NCI-H446 treated with DMSO at 0.1 percent for 48 hours (cell line): ENCODE measurements at regions not wholly inside any gene's neighbourhood (a gene's known extent, or its start where the extent isn't known, plus 50 kb on each side); places are given as distances from the start of the nearest gene placed in this dataset.

ENCODE experiments used
- DNase-seq: peaks from one replicate; lab custom pipeline; 2025; lab: John Stamatoyannopoulos, UW

GRCh38 chr12:92360543-92360942 is 214.9 kb upstream of the BTG1 start:
- no peak for DNase-seq

- DNase-seq: no peak
These were observed 214.0 kb upstream of the BTG1 start for GRCh38 chr12:92359581-92360209.

- no peak for DNase-seq
These were observed 212.1 kb upstream of the BTG1 start for GRCh38 chr12:92357584-92358261.

GRCh38 chr12:92356425-92356824 is 210.8 kb upstream of the BTG1 start:
- DNase-seq: peak; percentile 8

- DNase-seq: no peak
These were observed 204.0 kb upstream of the BTG1 start for GRCh38 chr12:92349635-92350034.

- no peak for DNase-seq
These were observed 196.9 kb upstream of the BTG1 start for GRCh38 chr12:92342574-92342973.

GRCh38 chr12:92341065-92341668 is 195.5 kb upstream of the BTG1 start:
- no peak for DNase-seq

GRCh38 chr12:92340441-92341064 is 194.9 kb upstream of the BTG1 start:
- DNase-seq: no peak

- no peak for DNase-seq
These were observed 194.4 kb upstream of the BTG1 start for GRCh38 chr12:92340003-92340402.

GRCh38 chr12:92339198-92339821 is 193.7 kb upstream of the BTG1 start:
- DNase-seq: no peak

- DNase-seq: no peak
These were observed 193.0 kb upstream of the BTG1 start for GRCh38 chr12:92338671-92339070.

GRCh38 chr12:92338102-92338501 is 192.5 kb upstream of the BTG1 start:
- DNase-seq: no peak

GRCh38 chr12:92337128-92337527 is 191.5 kb upstream of the BTG1 start:
- no peak for DNase-seq

GRCh38 chr12:92336641-92337040 is 191.0 kb upstream of the BTG1 start:
- DNase-seq: no peak

GRCh38 chr12:92335831-92336230 is 190.2 kb upstream of the BTG1 start:
- peak; percentile 25 for DNase-seq

GRCh38 chr12:92334552-92334951 is 188.9 kb upstream of the BTG1 start:
- DNase-seq: no peak

GRCh38 chr12:92332552-92332951 is 186.9 kb upstream of the BTG1 start:
- DNase-seq: no peak

- DNase-seq: no peak
These were observed 185.7 kb upstream of the BTG1 start for GRCh38 chr12:92331383-92331782.

- DNase-seq: no peak
These were observed 185.0 kb upstream of the BTG1 start for GRCh38 chr12:92330654-92331053.

GRCh38 chr12:92326877-92327276 is 181.2 kb upstream of the BTG1 start:
- DNase-seq: no peak

- DNase-seq: no peak
These were observed 179.3 kb upstream of the BTG1 start for GRCh38 chr12:92324849-92325500.

- DNase-seq: peak; percentile 2
These were observed 166.9 kb upstream of the BTG1 start for GRCh38 chr12:92312463-92312964.
